ENCODE measurements at regions not wholly inside any gene's neighbourhood (a gene's known extent, or its start where the extent isn't known, plus 50 kb on each side); places are given as distances from the start of the nearest gene placed in this dataset.

- Histone ChIP-seq H3K27ac (ENCODE audit: insufficient read depth, low read length, poor library complexity, severe bottlenecking) (no peak overlapping the region), H3K9me3 (ENCODE audit: control insufficient read depth, low read length) (no peaks in the 10 kb centered on the region), H3K27me3 (replicated peaks; ENCODE audit: control insufficient read depth, insufficient read depth, low read length, poor library complexity, severe bottlenecking) (no peaks in the 10 kb centered on the region), H3K4me3 (ENCODE audit: insufficient read depth, low read depth, low read length, poor library complexity, severe bottlenecking) (no peak overlapping the region), H3K36me3 (ENCODE audit: control insufficient read depth, insufficient read depth, low read length) (no peaks in the 10 kb centered on the region), H3K4me1 (ENCODE audit: control insufficient read depth, insufficient read depth, low read length, poor library complexity, severe bottlenecking) (no peaks in the 10 kb centered on the region)
- no peak for DNase-seq
Observed at GRCh38 chr5:67297802-67298532, 101.4 kb upstream of the CD180 start.

GRCh38 chr5:67297376-67297775 is 100.8 kb upstream of the CD180 start:
- Histone ChIP-seq H3K27me3 (replicated peaks; ENCODE audit: control insufficient read depth, insufficient read depth, low read length, poor library complexity, severe bottlenecking) (no peaks in the 10 kb centered on the region), H3K27ac (ENCODE audit: insufficient read depth, low read length, poor library complexity, severe bottlenecking) (no peak overlapping the region), H3K4me1 (ENCODE audit: control insufficient read depth, insufficient read depth, low read length, poor library complexity, severe bottlenecking) (no peaks in the 10 kb centered on the region), H3K4me3 (ENCODE audit: insufficient read depth, low read depth, low read length, poor library complexity, severe bottlenecking) (no peak overlapping the region), H3K9me3 (ENCODE audit: control insufficient read depth, low read length) (no peaks in the 10 kb centered on the region), H3K36me3 (ENCODE audit: control insufficient read depth, insufficient read depth, low read length) (no peaks in the 10 kb centered on the region)
- DNase-seq: no peak

- no peaks in the 10 kb centered on the region for H3K9me3 ChIP-seq (ENCODE audit: control insufficient read depth, low read length)
- H3K27ac ChIP-seq (ENCODE audit: insufficient read depth, low read length, poor library complexity, severe bottlenecking): no peak overlapping the region
- no peaks in the 10 kb centered on the region for H3K27me3 ChIP-seq (replicated peaks; ENCODE audit: control insufficient read depth, insufficient read depth, low read length, poor library complexity, severe bottlenecking)
- no peak overlapping the region for H3K4me3 ChIP-seq (ENCODE audit: insufficient read depth, low read depth, low read length, poor library complexity, severe bottlenecking)
- no peak for DNase-seq
- H3K4me1 ChIP-seq (ENCODE audit: control insufficient read depth, insufficient read depth, low read length, poor library complexity, severe bottlenecking): no peaks in the 10 kb centered on the region
- no peaks in the 10 kb centered on the region for H3K36me3 ChIP-seq (ENCODE audit: control insufficient read depth, insufficient read depth, low read length)
Observed at GRCh38 chr5:67294266-67294938, 97.8 kb upstream of the CD180 start.

GRCh38 chr5:67293226-67293625 is 96.6 kb upstream of the CD180 start:
- Histone ChIP-seq H3K4me3 (ENCODE audit: insufficient read depth, low read depth, low read length, poor library complexity, severe bottlenecking) (no peak overlapping the region), H3K36me3 (ENCODE audit: control insufficient read depth, insufficient read depth, low read length) (no peaks in the 10 kb centered on the region), H3K4me1 (ENCODE audit: control insufficient read depth, insufficient read depth, low read length, poor library complexity, severe bottlenecking) (no peaks in the 10 kb centered on the region), H3K27ac (ENCODE audit: insufficient read depth, low read length, poor library complexity, severe bottlenecking) (no peak overlapping the region), H3K9me3 (ENCODE audit: control insufficient read depth, low read length) (no peaks in the 10 kb centered on the region), H3K27me3 (replicated peaks; ENCODE audit: control insufficient read depth, insufficient read depth, low read length, poor library complexity, severe bottlenecking) (no peaks in the 10 kb centered on the region)
- no peak for DNase-seq

GRCh38 chr5:67292201-67292940 is 95.8 kb upstream of the CD180 start:
- H3K4me1 ChIP-seq (ENCODE audit: control insufficient read depth, insufficient read depth, low read length, poor library complexity, severe bottlenecking): no peaks in the 10 kb centered on the region
- DNase-seq: no peak
- H3K27ac ChIP-seq (ENCODE audit: insufficient read depth, low read length, poor library complexity, severe bottlenecking): no peak overlapping the region

GRCh38 chr5:67291671-67292070 is 95.1 kb upstream of the CD180 start:
- Histone ChIP-seq H3K9me3 (ENCODE audit: control insufficient read depth, low read length) (no peaks in the 10 kb centered on the region), H3K4me3 (ENCODE audit: insufficient read depth, low read depth, low read length, poor library complexity, severe bottlenecking) (no peak overlapping the region), H3K27ac (ENCODE audit: insufficient read depth, low read length, poor library complexity, severe bottlenecking) (no peak overlapping the region), H3K36me3 (ENCODE audit: control insufficient read depth, insufficient read depth, low read length) (no peaks in the 10 kb centered on the region), H3K4me1 (ENCODE audit: control insufficient read depth, insufficient read depth, low read length, poor library complexity, severe bottlenecking) (no peaks in the 10 kb centered on the region), H3K27me3 (replicated peaks; ENCODE audit: control insufficient read depth, insufficient read depth, low read length, poor library complexity, severe bottlenecking) (no peaks in the 10 kb centered on the region)
- DNase-seq: no peak

More at GRCh38 chr5:67292201-67292940, 95.8 kb upstream of the CD180 start:
- H3K4me3 ChIP-seq (ENCODE audit: insufficient read depth, low read depth, low read length, poor library complexity, severe bottlenecking): no peak overlapping the region
- no peaks in the 10 kb centered on the region for H3K9me3 ChIP-seq (ENCODE audit: control insufficient read depth, low read length)
- H3K27me3 ChIP-seq (replicated peaks; ENCODE audit: control insufficient read depth, insufficient read depth, low read length, poor library complexity, severe bottlenecking): no peaks in the 10 kb centered on the region
- H3K36me3 ChIP-seq (ENCODE audit: control insufficient read depth, insufficient read depth, low read length): no peaks in the 10 kb centered on the region

GRCh38 chr5:67291066-67291465 is 94.5 kb upstream of the CD180 start:
- Histone ChIP-seq H3K4me1 (ENCODE audit: control insufficient read depth, insufficient read depth, low read length, poor library complexity, severe bottlenecking) (no peaks in the 10 kb centered on the region), H3K9me3 (ENCODE audit: control insufficient read depth, low read length) (no peaks in the 10 kb centered on the region), H3K27me3 (replicated peaks; ENCODE audit: control insufficient read depth, insufficient read depth, low read length, poor library complexity, severe bottlenecking) (no peaks in the 10 kb centered on the region), H3K27ac (ENCODE audit: insufficient read depth, low read length, poor library complexity, severe bottlenecking) (no peak overlapping the region), H3K4me3 (ENCODE audit: insufficient read depth, low read depth, low read length, poor library complexity, severe bottlenecking) (no peak overlapping the region), H3K36me3 (ENCODE audit: control insufficient read depth, insufficient read depth, low read length) (no peaks in the 10 kb centered on the region)
- DNase-seq: no peak

GRCh38 chr5:67290655-67291054 is 94.1 kb upstream of the CD180 start:
- Histone ChIP-seq H3K4me3 (ENCODE audit: insufficient read depth, low read depth, low read length, poor library complexity, severe bottlenecking) (no peak overlapping the region), H3K4me1 (ENCODE audit: control insufficient read depth, insufficient read depth, low read length, poor library complexity, severe bottlenecking) (no peaks in the 10 kb centered on the region), H3K36me3 (ENCODE audit: control insufficient read depth, insufficient read depth, low read length) (no peaks in the 10 kb centered on the region), H3K9me3 (ENCODE audit: control insufficient read depth, low read length) (no peaks in the 10 kb centered on the region), H3K27ac (ENCODE audit: insufficient read depth, low read length, poor library complexity, severe bottlenecking) (no peak overlapping the region), H3K27me3 (replicated peaks; ENCODE audit: control insufficient read depth, insufficient read depth, low read length, poor library complexity, severe bottlenecking) (no peaks in the 10 kb centered on the region)
- no peak for DNase-seq

- Histone ChIP-seq H3K27me3 (replicated peaks; ENCODE audit: control insufficient read depth, insufficient read depth, low read length, poor library complexity, severe bottlenecking) (no peaks in the 10 kb centered on the region), H3K4me3 (ENCODE audit: insufficient read depth, low read depth, low read length, poor library complexity, severe bottlenecking) (no peak overlapping the region), H3K9me3 (ENCODE audit: control insufficient read depth, low read length) (no peaks in the 10 kb centered on the region), H3K27ac (ENCODE audit: insufficient read depth, low read length, poor library complexity, severe bottlenecking) (no peak overlapping the region), H3K4me1 (ENCODE audit: control insufficient read depth, insufficient read depth, low read length, poor library complexity, severe bottlenecking) (no peaks in the 10 kb centered on the region), H3K36me3 (ENCODE audit: control insufficient read depth, insufficient read depth, low read length) (no peaks in the 10 kb centered on the region)
- DNase-seq: no peak
Observed at GRCh38 chr5:67289763-67290521, 93.3 kb upstream of the CD180 start.

Data from effector memory CD4-positive, alpha-beta T cell (primary cell).